PC-9 (cell line): ENCODE measurements at regions not wholly inside any gene's neighbourhood (a gene's known extent, or its start where the extent isn't known, plus 50 kb on each side); places are given as distances from the start of the nearest gene placed in this dataset.

Source experiments
- BruUV-seq: library from RNA; stranded (reverse); fragments of 400-500 nt; replicated peaks from 2 replicates; lab custom pipeline; 2021; lab: Mats Ljungman, UMichigan
- CTCF ChIA-PET: fragments of 300-600 bp; sonication (Branson Sonifier 250); formaldehyde crosslinking; loops from one replicate; lab custom pipeline; 2022; ENCODE audit warnings: antibody characterized with exemption; lab: Charles Lee
- POLR2A ChIA-PET: fragments of 300-600 bp; sonication (Branson Sonifier 250); formaldehyde crosslinking; loops from one replicate; lab custom pipeline; 2022; ENCODE audit warnings: antibody characterized with exemption; ENCODE audit not compliant: unreplicated experiment; lab: Charles Lee
- DNase-seq, 2 experiments: peaks; one replicate each; pipeline versions ENCODE4 v3.0.0 to v3.0.0-alpha.2; 2015 to 2022; ENCODE audit warnings: mixed read lengths in 1 of 2
- H2AFZ ChIP-seq: fragments of 200-600 bp; sonication (generic); 2 replicates; pipeline ENCODE4 v1.8.1; 2017; ENCODE audit warnings: antibody characterized with exemption
- H3F3A ChIP-seq: fragments of 200-600 bp; sonication (generic); 2 replicates; pipeline ENCODE4 v1.8.1; 2017; ENCODE audit warnings: antibody characterized with exemption, mild to moderate bottlenecking, low read depth; ENCODE audit not compliant: insufficient read depth
- H3K27ac ChIP-seq: fragments of 200-600 bp; sonication (generic); 2 replicates; pipeline ENCODE4 v1.6.1; 2016; ENCODE audit warnings: mixed run types
- H3K27me3 ChIP-seq: fragments of 200-600 bp; sonication (generic); 2 replicates; pipeline ENCODE4 v1.6.1; 2016; ENCODE audit warnings: low read depth, mixed run types; ENCODE audit not compliant: insufficient read depth
- H3K36me3 ChIP-seq: fragments of 200-600 bp; sonication (generic); 2 replicates; pipeline ENCODE4 v1.6.1; 2016; ENCODE audit warnings: low read depth, mixed run types
- H3K4me1 ChIP-seq: fragments of 200-600 bp; sonication (generic); replicated peaks from 2 replicates; pipeline ENCODE4 v1.6.1; 2016; ENCODE audit warnings: mixed run types; ENCODE audit not compliant: insufficient read depth
- H3K4me2 ChIP-seq: fragments of 200-600 bp; sonication (generic); 2 replicates; pipeline ENCODE4 v1.6.1; 2017; ENCODE audit warnings: mixed run types
- H3K4me3 ChIP-seq: fragments of 200-600 bp; sonication (generic); 2 replicates; pipeline ENCODE4 v1.6.1; 2016; ENCODE audit warnings: mixed run types
- H3K79me2 ChIP-seq: fragments of 200-600 bp; sonication (generic); 2 replicates; pipeline ENCODE4 v1.6.1; 2017; ENCODE audit warnings: low read depth, mixed run types
- H3K9me2 ChIP-seq: fragments of 200-600 bp; sonication (generic); 2 replicates; pipeline ENCODE4 v1.8.1; 2017; ENCODE audit warnings: mild to moderate bottlenecking; ENCODE audit not compliant: insufficient read depth
- H3K9me3 ChIP-seq: fragments of 200-600 bp; sonication (generic); 2 replicates; pipeline ENCODE4 v1.8.1; 2016; ENCODE audit warnings: low read depth; ENCODE audit not compliant: insufficient read depth
- H4K20me1 ChIP-seq: fragments of 200-600 bp; sonication (generic); 2 replicates; pipeline ENCODE4 v1.8.1; 2017; ENCODE audit not compliant: insufficient read depth
- CTCF ChIP-seq: fragments of 200-600 bp; sonication (generic); conservative IDR thresholded peaks from 2 replicates; pipeline ENCODE4 v1.6.1; 2017; ENCODE audit warnings: mixed run types, antibody characterized with exemption, mild to moderate bottlenecking, moderate library complexity
- EZH2 ChIP-seq: fragments of 200-600 bp; sonication (generic); IDR thresholded peaks from 2 replicates; pipeline ENCODE4 v1.8.0; 2017; ENCODE audit warnings: antibody characterized with exemption, low read depth
- intact Hi-C: fragments of 100-400 bp; cut with micrococcal nuclease; formaldehyde crosslinking; loops from one replicate; pipeline ENCODE4 v1.10.0; 2022; ENCODE audit not compliant: unreplicated experiment

DNA sequence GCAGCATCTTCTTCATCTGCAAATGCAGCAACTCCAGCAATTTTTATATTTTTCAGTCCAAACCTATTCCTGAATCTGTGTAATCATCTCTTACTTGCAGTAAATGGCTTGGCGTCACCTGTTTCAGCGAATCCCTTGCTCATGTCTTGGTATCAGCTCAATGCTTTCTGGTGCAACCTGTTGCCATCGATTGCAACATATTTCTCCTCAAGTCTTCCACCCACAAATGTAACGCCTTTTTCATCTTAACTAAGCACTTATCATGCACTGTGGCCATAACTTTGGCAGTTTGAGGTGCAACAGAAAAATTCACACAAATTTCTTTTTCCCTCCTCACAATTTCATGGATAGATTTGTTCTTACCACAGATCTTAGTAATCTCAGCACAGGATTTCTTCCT is 168.3 kb downstream of the HERPUD2 start:
- POLR2A ChIA-PET: no interaction called here
- H3K4me1 ChIP-seq: peaks cover 21% of the 10 kb centered on the region
- no peak overlapping the region for H3K4me2 ChIP-seq
- no peak for TF ChIP-seq CTCF
- no peak for TF ChIP-seq EZH2
- DNase-seq: no peak
- H4K20me1 ChIP-seq: no peaks in the 10 kb centered on the region
- H3K79me2 ChIP-seq: no peaks in the 10 kb centered on the region
- H3K9me2 ChIP-seq: no peaks in the 10 kb centered on the region
- H3K36me3 ChIP-seq: no peaks in the 10 kb centered on the region
- peaks cover 13% of the 10 kb centered on the region for H3F3A ChIP-seq
- BruUV-seq: no TSS peak
- H3K27me3 ChIP-seq: no peaks in the 10 kb centered on the region
- CTCF ChIA-PET: no interaction called here
- H3K4me3 ChIP-seq: no peak overlapping the region
- H2AFZ ChIP-seq: no peak overlapping the region
- intact Hi-C loops: no loop called here
- H3K27ac ChIP-seq: no peak overlapping the region
- H3K9me3 ChIP-seq: 0 out of 2 replicates have a peak, but pooled peaks cover 4% of the 10 kb centered on the region

GRCh38 chr7:35524112-35524804 is 170.7 kb downstream of the HERPUD2 start:
- DNase-seq: peak in 1 of 2 experiments; percentile 72
- 0 out of 2 replicates have a peak, but pooled peaks cover 4% of the 10 kb centered on the region for H3K9me3 ChIP-seq
- no peaks in the 10 kb centered on the region for H3K9me2 ChIP-seq
- no peaks in the 10 kb centered on the region for H3K36me3 ChIP-seq
- CTCF ChIA-PET: no interaction called here
- BruUV-seq: no TSS peak
- H3K27ac ChIP-seq: no peak overlapping the region
- H2AFZ ChIP-seq: no peak overlapping the region
- intact Hi-C loops: loop anchor here (5.0 kb wide), 2 partner anchors 337 to 452 kb away; no protein-coding TSS in a partner anchor
- peak overlapping the region; percentile 17 for H3K4me2 ChIP-seq
- H3K4me3 ChIP-seq: no peak overlapping the region
- no peaks in the 10 kb centered on the region for H3K79me2 ChIP-seq
- no peaks in the 10 kb centered on the region for H4K20me1 ChIP-seq
- H3K27me3 ChIP-seq: no peaks in the 10 kb centered on the region
- POLR2A ChIA-PET: no interaction called here
- H3K4me1 ChIP-seq: peaks cover 21% of the 10 kb centered on the region
- TF ChIP-seq CTCF (no peak; the same call in 1 of the 2 replicates), EZH2 (no peak)
- peaks cover 13% of the 10 kb centered on the region for H3F3A ChIP-seq

- Histone ChIP-seq H2AFZ (no peak overlapping the region), H3K9me3 (0 out of 2 replicates have a peak, but pooled peaks cover 4% of the 10 kb centered on the region), H3K4me1 (peaks cover 21% of the 10 kb centered on the region), H3K27me3 (no peaks in the 10 kb centered on the region), H3K36me3 (no peaks in the 10 kb centered on the region), H3K4me3 (no peak overlapping the region), H3K79me2 (no peaks in the 10 kb centered on the region), H4K20me1 (no peaks in the 10 kb centered on the region), H3K9me2 (no peaks in the 10 kb centered on the region), H3K4me2 (no peak overlapping the region), H3K27ac (no peak overlapping the region), H3F3A (peaks cover 13% of the 10 kb centered on the region)
- no peak for DNase-seq
- no TSS peak for BruUV-seq
- intact Hi-C loops: loop anchor here (5.0 kb wide), 2 partner anchors 336 to 451 kb away; no protein-coding TSS in a partner anchor
- no peak for TF ChIP-seq EZH2
- TF ChIP-seq CTCF: no peak
- POLR2A ChIA-PET: no interaction called here
- CTCF ChIA-PET: no interaction called here
Observed at GRCh38 chr7:35523292-35523691, 171.6 kb downstream of the HERPUD2 start.
